AG09309 (cell line): ENCODE measurements at regions not wholly inside any gene's neighbourhood (a gene's known extent, or its start where the extent isn't known, plus 50 kb on each side); places are given as distances from the start of the nearest gene placed in this dataset.
"Not testable (repeated sequence)": the region's sequence is repeated elsewhere in the genome, so short reads cannot be mapped to it uniquely, and the experiment has no call there.

ENCODE experiments used
- DNase-seq: peaks from one replicate; pipeline ENCODE4 v3.0.0-alpha.2; 2010; ENCODE audit warnings: low read depth
- H3K4me3 ChIP-seq: 2 replicates; pipeline ENCODE4 v1.5.1; 2011; ENCODE audit warnings: mild to moderate bottlenecking, low read depth, low read length, moderate library complexity; ENCODE audit not compliant: control insufficient read depth
- TF ChIP-seq, protein P1 (sequence below): IDR thresholded peaks from 2 replicates; pipeline ENCODE4 v1.5.1; 2011; ENCODE audit warnings: mild to moderate bottlenecking, low read depth, low read length, inconsistent platforms; ENCODE audit not compliant: insufficient read depth, control insufficient read depth; ENCODE audit errors: missing control alignments

GRCh38 chr18:55897091-55897689 is 309.2 kb upstream of the TCF4 start:
- DNase-seq: no peak
- TF ChIP-seq, protein P1, sequence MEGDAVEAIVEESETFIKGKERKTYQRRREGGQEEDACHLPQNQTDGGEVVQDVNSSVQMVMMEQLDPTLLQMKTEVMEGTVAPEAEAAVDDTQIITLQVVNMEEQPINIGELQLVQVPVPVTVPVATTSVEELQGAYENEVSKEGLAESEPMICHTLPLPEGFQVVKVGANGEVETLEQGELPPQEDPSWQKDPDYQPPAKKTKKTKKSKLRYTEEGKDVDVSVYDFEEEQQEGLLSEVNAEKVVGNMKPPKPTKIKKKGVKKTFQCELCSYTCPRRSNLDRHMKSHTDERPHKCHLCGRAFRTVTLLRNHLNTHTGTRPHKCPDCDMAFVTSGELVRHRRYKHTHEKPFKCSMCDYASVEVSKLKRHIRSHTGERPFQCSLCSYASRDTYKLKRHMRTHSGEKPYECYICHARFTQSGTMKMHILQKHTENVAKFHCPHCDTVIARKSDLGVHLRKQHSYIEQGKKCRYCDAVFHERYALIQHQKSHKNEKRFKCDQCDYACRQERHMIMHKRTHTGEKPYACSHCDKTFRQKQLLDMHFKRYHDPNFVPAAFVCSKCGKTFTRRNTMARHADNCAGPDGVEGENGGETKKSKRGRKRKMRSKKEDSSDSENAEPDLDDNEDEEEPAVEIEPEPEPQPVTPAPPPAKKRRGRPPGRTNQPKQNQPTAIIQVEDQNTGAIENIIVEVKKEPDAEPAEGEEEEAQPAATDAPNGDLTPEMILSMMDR: no peak

GRCh38 chr18:55893948-55894347 is 306.0 kb upstream of the TCF4 start:
- H3K4me3 ChIP-seq: no peak overlapping the region
- TF ChIP-seq, protein P1: no peak

More at GRCh38 chr18:55897091-55897689, 309.2 kb upstream of the TCF4 start:
- no peak overlapping the region for H3K4me3 ChIP-seq

GRCh38 chr18:55892862-55893813 is 305.1 kb upstream of the TCF4 start:
- not testable (repeated sequence) for DNase-seq, H3K4me3 ChIP-seq

More at GRCh38 chr18:55893948-55894347, 306.0 kb upstream of the TCF4 start:
- no peak for DNase-seq

GRCh38 chr18:55886886-55887285 is 298.9 kb upstream of the TCF4 start:
- TF ChIP-seq, protein P1: no peak
- DNase-seq: no peak
- H3K4me3 ChIP-seq: no peak overlapping the region

GRCh38 chr18:55884498-55884897 is 296.5 kb upstream of the TCF4 start:
- TF ChIP-seq, protein P1: no peak
- no peak overlapping the region for H3K4me3 ChIP-seq
- no peak for DNase-seq

DNA sequence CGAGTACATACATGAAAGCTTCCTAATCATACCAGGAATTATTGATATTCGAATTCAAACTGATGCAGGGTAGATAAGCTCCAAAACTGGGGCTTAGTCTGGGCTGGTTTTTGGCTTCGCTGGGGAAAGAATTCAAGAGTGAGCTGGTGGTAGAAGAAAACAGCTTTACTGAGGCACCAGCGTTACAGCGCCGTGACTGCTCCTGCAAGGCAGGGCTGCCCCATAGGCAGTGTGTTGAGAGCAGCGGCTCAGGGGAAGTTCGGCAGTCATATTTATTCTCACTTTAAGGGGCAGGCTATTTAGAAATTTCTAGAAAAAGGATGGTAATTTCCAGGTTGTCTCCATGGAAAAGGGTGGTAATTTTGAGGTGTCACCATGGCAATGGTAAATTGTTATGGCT is 292.6 kb upstream of the TCF4 start:
- no peak for DNase-seq
- TF ChIP-seq, protein P1: no peak
- H3K4me3 ChIP-seq: no peak overlapping the region

DNA sequence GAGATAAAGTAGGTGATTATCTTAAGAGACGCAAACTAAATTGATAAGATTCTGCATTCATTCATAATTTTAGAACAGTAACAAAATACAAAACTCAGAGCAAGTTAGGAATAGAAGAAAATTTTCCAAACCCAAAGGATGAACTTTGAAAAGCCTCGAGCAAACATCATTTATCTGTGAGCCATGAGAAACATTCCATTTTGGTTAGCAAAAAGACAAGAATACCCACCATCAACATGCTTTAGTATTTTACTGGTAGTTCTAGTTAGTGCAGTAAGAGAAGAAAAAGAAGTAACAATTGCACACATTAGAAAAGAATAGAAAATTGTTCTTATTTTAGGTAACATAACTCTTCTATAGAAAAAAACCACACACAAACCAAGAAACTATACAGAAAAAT is 291.3 kb upstream of the TCF4 start:
- DNase-seq: no peak
- TF ChIP-seq, protein P1: no peak
- no peak overlapping the region for H3K4me3 ChIP-seq
